GM23338 (cell line): ENCODE measurements at regions not wholly inside any gene's neighbourhood (a gene's known extent, or its start where the extent isn't known, plus 50 kb on each side); places are given as distances from the start of the nearest gene placed in this dataset.

Experiments
- CREB1 ChIP-seq: fragments of 250-450 bp; sonication (Bioruptor Pico); IDR thresholded peaks from 2 replicates; pipeline ENCODE4 v1.5.0; 2020; ENCODE audit warnings: low read depth, mild to moderate bottlenecking, moderate library complexity
- EZH2 ChIP-seq: fragments of 200-600 bp; sonication (generic); IDR thresholded peaks from one replicate; pipeline ENCODE4 v1.8.0; 2017; ENCODE audit warnings: antibody characterized with exemption, mild to moderate bottlenecking, low read depth; ENCODE audit not compliant: unreplicated experiment
- EZH2phosphoT487 ChIP-seq: fragments of 200-600 bp; sonication (generic); IDR thresholded peaks from one replicate; pipeline ENCODE4 v1.8.1; 2018; ENCODE audit warnings: antibody characterized with exemption; ENCODE audit not compliant: unreplicated experiment
- JUNB ChIP-seq: IDR thresholded peaks from one replicate; pipeline ENCODE4 v1.6.1; 2016; ENCODE audit warnings: antibody characterized with exemption; ENCODE audit not compliant: unreplicated experiment
- NANOG ChIP-seq: IDR thresholded peaks from 2 replicates; pipeline ENCODE4 v1.6.1; 2016; ENCODE audit warnings: antibody characterized with exemption, borderline replicate concordance
- POLR2AphosphoS5 ChIP-seq: IDR thresholded peaks from 2 replicates; pipeline ENCODE4 v1.6.1; 2016; ENCODE audit warnings: antibody characterized with exemption, low read depth
- STAT1 ChIP-seq: IDR thresholded peaks from one replicate; pipeline ENCODE4 v1.6.1; 2016; ENCODE audit warnings: antibody characterized with exemption; ENCODE audit not compliant: unreplicated experiment
- ZNF114 ChIP-seq: fragments of 250-450 bp; sonication (Bioruptor Pico); IDR thresholded peaks from 2 replicates; pipeline ENCODE4 v1.5.0; 2020; ENCODE audit warnings: mild to moderate bottlenecking, moderate library complexity
- TF ChIP-seq, protein P1 (sequence below), 2 experiments: fragments of 200-600 bp in 1 of 2; sonication (generic) in 1 of 2; conservative IDR thresholded peaks; 2 replicates each; pipeline versions ENCODE4 v1.5.1 to v1.6.1; 2016 to 2017; ENCODE audit warnings: antibody characterized with exemption in 2 of 2, low read depth in 2 of 2, mild to moderate bottlenecking in 2 of 2, moderate library complexity in 1 of 2
- TF ChIP-seq, protein P2 (sequence below): IDR thresholded peaks from one replicate; pipeline ENCODE4 v1.6.1; 2018; ENCODE audit warnings: antibody characterized with exemption; ENCODE audit not compliant: unreplicated experiment
- TF ChIP-seq, protein P3 (sequence below): fragments of 250-450 bp; sonication (Bioruptor Pico); IDR thresholded peaks from 2 replicates; pipeline ENCODE4 v1.5.0; 2020; ENCODE audit warnings: mild to moderate bottlenecking, moderate library complexity

DNA sequence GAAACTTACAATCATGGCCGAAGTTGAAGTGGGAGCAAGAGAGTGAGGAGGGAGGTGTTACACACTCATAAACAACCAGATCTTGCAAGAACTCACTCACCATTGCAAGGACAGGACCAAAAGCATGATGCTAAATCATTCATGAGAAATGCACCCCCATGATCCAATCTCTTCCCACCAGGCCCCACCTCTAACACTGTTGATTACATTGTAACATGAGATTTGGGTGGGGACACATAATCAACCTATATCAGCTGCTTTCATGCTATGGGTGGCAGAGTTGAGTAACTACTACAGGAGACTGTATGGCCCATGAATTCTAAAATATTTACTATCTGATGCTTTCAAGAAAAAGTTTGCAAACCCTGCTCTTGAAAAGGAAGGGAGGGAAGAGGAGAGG, 155.1 kb downstream of the DEFB131A start:
- TF ChIP-seq EZH2 (no peak), EZH2phosphoT487 (no peak), POLR2AphosphoS5 (no peak), JUNB (no peak), CREB1 (no peak), NANOG (no peak), STAT1 (no peak), ZNF114 (CRISPR knock-in tag) (no peak)
- TF ChIP-seq, protein P1, sequence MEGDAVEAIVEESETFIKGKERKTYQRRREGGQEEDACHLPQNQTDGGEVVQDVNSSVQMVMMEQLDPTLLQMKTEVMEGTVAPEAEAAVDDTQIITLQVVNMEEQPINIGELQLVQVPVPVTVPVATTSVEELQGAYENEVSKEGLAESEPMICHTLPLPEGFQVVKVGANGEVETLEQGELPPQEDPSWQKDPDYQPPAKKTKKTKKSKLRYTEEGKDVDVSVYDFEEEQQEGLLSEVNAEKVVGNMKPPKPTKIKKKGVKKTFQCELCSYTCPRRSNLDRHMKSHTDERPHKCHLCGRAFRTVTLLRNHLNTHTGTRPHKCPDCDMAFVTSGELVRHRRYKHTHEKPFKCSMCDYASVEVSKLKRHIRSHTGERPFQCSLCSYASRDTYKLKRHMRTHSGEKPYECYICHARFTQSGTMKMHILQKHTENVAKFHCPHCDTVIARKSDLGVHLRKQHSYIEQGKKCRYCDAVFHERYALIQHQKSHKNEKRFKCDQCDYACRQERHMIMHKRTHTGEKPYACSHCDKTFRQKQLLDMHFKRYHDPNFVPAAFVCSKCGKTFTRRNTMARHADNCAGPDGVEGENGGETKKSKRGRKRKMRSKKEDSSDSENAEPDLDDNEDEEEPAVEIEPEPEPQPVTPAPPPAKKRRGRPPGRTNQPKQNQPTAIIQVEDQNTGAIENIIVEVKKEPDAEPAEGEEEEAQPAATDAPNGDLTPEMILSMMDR (conservative IDR thresholded peaks at IDR 0.05; ENCODE audit: low read depth in 2 of 2): no peak
- TF ChIP-seq, protein P2, sequence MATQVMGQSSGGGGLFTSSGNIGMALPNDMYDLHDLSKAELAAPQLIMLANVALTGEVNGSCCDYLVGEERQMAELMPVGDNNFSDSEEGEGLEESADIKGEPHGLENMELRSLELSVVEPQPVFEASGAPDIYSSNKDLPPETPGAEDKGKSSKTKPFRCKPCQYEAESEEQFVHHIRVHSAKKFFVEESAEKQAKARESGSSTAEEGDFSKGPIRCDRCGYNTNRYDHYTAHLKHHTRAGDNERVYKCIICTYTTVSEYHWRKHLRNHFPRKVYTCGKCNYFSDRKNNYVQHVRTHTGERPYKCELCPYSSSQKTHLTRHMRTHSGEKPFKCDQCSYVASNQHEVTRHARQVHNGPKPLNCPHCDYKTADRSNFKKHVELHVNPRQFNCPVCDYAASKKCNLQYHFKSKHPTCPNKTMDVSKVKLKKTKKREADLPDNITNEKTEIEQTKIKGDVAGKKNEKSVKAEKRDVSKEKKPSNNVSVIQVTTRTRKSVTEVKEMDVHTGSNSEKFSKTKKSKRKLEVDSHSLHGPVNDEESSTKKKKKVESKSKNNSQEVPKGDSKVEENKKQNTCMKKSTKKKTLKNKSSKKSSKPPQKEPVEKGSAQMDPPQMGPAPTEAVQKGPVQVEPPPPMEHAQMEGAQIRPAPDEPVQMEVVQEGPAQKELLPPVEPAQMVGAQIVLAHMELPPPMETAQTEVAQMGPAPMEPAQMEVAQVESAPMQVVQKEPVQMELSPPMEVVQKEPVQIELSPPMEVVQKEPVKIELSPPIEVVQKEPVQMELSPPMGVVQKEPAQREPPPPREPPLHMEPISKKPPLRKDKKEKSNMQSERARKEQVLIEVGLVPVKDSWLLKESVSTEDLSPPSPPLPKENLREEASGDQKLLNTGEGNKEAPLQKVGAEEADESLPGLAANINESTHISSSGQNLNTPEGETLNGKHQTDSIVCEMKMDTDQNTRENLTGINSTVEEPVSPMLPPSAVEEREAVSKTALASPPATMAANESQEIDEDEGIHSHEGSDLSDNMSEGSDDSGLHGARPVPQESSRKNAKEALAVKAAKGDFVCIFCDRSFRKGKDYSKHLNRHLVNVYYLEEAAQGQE: no peak
- TF ChIP-seq, protein P3, sequence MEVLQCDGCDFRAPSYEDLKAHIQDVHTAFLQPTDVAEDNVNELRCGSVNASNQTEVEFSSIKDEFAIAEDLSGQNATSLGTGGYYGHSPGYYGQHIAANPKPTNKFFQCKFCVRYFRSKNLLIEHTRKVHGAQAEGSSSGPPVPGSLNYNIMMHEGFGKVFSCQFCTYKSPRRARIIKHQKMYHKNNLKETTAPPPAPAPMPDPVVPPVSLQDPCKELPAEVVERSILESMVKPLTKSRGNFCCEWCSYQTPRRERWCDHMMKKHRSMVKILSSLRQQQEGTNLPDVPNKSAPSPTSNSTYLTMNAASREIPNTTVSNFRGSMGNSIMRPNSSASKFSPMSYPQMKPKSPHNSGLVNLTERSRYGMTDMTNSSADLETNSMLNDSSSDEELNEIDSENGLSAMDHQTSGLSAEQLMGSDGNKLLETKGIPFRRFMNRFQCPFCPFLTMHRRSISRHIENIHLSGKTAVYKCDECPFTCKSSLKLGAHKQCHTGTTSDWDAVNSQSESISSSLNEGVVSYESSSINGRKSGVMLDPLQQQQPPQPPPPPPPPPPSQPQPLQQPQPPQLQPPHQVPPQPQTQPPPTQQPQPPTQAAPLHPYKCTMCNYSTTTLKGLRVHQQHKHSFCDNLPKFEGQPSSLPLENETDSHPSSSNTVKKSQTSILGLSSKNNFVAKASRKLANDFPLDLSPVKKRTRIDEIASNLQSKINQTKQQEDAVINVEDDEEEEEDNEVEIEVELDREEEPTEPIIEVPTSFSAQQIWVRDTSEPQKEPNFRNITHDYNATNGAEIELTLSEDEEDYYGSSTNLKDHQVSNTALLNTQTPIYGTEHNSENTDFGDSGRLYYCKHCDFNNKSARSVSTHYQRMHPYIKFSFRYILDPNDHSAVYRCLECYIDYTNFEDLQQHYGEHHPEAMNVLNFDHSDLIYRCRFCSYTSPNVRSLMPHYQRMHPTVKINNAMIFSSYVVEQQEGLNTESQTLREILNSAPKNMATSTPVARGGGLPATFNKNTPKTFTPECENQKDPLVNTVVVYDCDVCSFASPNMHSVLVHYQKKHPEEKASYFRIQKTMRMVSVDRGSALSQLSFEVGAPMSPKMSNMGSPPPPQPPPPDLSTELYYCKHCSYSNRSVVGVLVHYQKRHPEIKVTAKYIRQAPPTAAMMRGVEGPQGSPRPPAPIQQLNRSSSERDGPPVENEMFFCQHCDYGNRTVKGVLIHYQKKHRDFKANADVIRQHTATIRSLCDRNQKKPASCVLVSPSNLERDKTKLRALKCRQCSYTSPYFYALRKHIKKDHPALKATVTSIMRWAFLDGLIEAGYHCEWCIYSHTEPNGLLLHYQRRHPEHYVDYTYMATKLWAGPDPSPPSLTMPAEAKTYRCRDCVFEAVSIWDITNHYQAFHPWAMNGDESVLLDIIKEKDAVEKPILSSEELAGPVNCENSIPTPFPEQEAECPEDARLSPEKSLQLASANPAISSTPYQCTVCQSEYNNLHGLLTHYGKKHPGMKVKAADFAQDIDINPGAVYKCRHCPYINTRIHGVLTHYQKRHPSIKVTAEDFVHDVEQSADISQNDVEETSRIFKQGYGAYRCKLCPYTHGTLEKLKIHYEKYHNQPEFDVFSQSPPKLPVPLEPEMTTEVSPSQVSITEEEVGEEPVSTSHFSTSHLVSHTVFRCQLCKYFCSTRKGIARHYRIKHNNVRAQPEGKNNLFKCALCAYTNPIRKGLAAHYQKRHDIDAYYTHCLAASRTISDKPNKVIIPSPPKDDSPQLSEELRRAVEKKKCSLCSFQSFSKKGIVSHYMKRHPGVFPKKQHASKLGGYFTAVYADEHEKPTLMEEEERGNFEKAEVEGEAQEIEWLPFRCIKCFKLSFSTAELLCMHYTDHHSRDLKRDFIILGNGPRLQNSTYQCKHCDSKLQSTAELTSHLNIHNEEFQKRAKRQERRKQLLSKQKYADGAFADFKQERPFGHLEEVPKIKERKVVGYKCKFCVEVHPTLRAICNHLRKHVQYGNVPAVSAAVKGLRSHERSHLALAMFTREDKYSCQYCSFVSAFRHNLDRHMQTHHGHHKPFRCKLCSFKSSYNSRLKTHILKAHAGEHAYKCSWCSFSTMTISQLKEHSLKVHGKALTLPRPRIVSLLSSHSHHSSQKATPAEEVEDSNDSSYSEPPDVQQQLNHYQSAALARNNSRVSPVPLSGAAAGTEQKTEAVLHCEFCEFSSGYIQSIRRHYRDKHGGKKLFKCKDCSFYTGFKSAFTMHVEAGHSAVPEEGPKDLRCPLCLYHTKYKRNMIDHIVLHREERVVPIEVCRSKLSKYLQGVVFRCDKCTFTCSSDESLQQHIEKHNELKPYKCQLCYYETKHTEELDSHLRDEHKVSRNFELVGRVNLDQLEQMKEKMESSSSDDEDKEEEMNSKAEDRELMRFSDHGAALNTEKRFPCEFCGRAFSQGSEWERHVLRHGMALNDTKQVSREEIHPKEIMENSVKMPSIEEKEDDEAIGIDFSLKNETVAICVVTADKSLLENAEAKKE (CRISPR knock-in tag): no peak
